HG03025 (cell line): ENCODE measurements at regions not wholly inside any gene's neighbourhood (a gene's known extent, or its start where the extent isn't known, plus 50 kb on each side); places are given as distances from the start of the nearest gene placed in this dataset.

Experiments used
- ATAC-seq: cut with Tn5 transposase; IDR thresholded peaks from one replicate; pipeline ENCODE4 v1.9.1; 2021; ENCODE audit warnings: mild to moderate bottlenecking, moderate library complexity; ENCODE audit not compliant: unreplicated experiment, low FRiP score

DNA sequence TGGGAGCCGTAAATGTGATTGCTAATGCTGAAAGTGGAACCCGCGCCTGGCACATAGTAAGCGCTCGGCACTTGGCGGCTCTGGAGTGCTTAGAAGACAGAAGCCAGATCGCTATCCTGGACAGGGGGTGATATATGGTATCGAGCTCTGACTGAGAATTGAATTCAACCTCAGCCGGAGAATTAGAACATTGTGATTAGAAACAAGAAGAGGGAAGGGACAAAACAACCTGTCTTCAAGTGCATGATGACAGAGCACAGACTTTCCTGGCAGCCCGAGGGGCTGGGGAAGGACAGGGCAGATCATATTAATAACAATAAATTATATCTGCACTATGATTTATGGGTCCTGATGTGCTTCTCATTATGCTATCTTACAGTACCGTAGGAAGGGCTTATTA lies 66.9 kb upstream of the TBX3 start:
- no peak for ATAC-seq

DNA sequence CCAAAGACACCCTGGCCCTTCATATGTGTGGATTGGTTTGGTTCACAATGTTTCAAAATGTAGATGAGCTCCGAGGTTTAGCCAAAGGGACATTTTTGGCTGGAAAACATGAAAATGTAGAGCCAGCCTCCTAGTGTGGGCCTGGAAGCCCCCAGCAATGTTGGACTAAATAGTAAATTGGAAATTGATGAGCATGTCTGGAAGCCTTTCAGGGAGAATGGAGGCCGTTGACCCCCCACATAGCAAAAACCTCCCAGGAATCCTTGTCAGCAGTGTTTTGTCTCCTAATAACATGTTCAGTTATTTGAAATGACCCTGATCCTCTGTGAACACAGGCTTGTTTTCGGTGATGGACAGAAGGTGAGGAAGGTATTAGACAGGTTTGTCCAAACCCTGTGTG lies 65.1 kb upstream of the TBX3 start:
- no peak for ATAC-seq

DNA sequence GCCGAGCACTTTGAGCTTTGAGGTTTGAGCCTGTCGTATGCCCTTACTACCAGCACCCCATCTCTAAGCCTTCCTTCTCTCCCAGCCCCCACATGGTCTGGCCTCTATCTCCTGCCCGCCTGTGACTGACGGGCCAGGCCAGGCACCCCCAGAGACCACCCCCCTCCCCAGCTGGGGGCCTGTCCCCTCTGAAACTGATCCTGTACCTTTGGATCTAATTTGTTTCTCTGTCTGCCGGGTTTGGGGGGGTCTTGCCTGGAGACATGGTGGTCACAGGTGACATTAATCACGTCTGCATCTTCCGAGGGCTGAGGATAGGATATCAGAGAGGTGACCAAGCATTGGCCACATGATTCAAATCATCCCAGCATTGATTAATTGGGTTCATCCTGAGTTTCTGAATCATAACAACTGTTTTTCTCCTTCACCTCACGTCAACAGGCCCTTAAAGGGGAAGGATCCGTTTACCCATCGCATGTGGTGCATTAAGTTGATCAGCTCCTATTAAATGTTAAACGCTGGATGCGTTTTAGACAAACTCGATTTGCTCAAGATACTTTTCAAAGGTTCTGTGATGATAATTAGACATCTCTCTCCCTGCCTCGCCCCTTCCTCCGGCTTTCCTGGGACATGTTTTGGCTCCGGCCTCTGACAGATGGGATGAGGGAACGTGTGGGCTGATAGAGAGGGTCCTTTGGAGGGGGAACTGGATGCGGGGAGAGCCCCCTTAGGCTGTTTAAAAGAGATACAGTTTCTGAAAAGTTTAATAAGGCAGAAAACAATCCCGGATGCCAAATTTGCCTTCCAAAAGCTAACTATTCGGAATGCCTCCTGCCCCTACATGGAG lies 63.3 kb upstream of the TBX3 start:
- ATAC-seq: no peak

DNA sequence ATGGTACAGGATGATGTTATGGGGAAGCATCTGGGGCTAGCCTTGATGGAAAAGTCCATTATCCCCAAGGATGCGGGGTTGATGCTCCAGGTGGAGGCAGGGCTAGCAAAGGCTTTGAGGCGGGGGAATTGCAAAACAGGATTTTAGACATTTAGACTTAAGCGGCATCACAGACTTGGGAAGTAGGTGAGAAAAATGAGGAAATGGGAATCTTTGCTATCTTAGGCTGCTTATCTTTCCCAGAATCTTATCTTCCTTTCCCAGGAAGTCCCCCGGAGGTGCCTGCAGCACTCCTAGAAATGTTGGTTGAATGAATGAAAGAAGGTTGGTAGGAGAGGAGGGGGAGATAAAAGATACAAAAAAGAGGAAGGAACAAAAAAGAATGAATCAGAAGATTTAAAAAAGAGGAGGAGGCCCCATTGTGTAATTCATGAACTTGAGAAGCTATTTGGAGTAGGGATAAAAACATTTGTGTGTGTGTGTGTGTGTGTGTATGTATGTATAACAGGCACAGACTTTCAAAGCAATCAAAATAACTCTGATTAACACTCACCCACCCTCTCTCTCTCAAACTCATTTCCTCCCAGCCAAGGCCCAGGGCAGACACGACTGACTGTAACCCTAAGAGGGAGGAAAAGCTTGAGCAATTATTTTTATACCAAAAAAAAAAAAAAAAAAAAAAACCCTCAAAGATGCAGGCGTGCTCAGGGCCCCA lies 62.5 kb upstream of the TBX3 start:
- no peak for ATAC-seq

DNA sequence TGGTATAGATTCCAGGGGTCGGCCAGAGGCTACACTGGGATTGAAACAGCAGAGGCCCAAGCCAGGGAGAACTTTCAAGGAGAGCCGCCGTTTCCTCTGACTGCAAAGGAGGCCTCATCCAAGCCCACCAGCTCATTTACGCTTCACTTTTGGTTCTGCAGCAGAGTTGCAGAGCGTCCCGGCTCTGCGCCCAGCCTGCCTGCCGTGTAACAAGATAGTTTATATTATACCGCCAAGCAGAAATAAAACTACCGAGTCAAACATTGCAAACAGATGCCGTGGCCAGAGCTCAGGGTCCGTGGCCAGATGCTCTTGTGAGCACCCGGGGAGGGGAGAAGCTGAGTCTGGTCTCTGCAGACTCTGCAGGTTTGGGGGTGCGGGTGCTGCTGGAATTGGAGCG lies 60.7 kb upstream of the TBX3 start:
- no peak for ATAC-seq

GRCh38 chr12:114744285-114744684 lies 60.3 kb upstream of the TBX3 start:
- no peak for ATAC-seq

DNA sequence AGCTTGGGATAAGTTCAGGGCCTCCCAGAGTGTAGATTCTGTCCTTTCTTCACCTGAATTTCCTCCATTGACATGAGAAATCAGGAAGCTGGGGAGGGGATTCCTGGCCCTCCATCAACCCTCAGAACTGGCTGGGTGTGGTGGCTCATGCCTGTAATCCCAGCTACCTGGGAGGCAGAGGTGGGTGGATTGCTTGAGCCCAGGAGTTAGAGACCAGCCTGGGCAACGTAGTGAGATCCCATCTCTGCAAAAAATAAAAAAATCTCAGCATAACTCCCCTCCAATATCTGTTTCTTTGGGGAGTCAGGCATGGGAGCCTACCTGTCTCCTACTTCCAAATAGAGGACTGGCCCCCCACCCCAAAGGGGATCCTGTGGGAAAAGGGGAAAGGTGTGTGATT lies 59.8 kb upstream of the TBX3 start:
- ATAC-seq: no peak

DNA sequence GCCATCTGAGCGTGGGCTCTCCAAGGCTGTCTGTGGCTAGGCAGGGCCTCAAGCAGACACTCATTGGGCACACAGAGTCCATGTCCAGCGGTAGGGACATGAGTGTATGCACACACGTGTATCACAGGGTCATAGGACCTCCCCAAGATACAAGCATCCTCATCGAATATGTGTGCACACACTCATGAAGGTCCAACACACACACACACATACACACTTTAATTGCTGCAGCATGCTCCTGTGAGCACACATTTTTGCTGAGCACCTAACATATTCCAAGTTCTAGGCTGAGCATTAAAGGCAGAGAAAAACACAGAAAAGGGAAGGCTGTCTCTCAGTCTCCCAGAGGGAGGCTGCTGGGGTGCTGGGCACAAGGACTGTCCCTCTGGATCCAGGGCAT lies 59.3 kb upstream of the TBX3 start:
- no peak for ATAC-seq

GRCh38 chr12:114742363-114742762 lies 58.4 kb upstream of the TBX3 start:
- no peak for ATAC-seq

DNA sequence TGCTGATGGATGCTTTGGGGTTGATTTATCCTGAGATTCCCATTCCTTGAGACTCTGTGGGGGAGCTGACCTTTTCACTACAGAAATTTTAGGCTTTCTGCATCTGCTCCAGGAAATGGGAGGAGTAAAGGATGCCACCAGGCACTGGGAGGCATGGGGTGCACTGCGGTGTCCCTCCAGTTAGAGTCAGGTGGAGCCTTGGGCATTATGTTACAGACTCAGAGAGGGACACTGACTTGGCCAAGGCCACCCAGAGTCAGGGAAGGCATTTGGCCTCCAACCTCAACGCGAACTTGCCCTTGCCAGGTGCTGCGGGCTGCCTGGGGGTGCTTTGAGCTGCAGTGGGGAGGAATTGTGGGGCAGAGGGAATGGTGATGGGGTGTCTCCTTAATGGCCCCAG lies 58.0 kb upstream of the TBX3 start:
- no peak for ATAC-seq

DNA sequence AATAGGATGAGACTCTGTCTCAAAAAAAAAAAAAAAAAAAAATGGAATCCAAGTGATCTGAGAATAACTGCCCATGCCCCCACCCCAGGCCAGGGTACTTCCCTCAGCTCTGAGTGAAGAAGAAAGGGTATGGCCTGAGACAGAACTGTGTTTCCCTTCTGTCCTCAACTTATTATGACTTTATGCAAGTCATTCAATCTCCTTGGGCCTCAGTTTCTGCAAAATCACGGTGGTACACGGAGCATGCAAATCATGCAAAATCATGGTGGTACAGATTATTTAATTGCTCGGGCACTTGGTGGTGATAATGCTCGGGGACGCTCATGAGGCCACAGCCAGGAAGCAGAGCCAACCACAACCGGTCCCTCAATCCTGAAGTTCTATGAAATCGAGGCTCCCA lies 56.5 kb upstream of the TBX3 start:
- ATAC-seq: no peak

DNA sequence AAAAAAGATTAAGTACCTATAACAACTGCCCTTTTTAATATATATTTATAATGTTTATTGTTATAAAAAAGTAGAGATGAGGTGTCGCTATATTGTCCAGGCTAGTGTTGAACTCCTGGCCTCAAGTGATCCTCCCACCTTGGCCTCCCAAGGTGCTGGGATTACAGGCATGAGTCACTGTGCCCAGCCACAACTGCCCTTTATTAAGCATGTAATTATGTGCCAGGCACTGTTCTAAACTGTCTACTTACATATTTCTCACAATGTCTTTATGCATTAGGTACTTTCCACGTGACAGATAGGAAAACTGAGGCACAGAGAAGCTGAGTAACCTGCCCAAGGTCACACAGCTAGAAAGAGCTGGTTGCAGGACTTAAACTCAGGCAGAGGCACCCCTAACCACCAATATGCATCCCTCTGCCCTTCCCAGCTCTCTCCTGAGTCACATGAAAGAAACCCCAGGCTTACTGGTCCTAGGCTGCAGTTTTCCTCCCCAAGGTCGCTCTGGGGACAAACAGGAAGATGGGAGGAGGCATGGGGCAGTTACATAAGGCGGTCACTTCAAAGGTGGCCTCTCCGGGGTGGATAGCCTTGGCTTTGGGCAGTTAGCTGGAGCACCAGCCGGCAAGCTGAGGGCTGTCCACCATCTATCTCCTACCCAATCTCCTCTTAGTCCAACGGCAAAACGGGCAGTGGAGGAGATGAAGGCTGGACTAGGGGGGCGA lies 54.6 kb upstream of the TBX3 start:
- no peak for ATAC-seq

- no peak for ATAC-seq
These were observed 51.9 kb upstream of the TBX3 start for GRCh38 chr12:114735680-114736374.

DNA sequence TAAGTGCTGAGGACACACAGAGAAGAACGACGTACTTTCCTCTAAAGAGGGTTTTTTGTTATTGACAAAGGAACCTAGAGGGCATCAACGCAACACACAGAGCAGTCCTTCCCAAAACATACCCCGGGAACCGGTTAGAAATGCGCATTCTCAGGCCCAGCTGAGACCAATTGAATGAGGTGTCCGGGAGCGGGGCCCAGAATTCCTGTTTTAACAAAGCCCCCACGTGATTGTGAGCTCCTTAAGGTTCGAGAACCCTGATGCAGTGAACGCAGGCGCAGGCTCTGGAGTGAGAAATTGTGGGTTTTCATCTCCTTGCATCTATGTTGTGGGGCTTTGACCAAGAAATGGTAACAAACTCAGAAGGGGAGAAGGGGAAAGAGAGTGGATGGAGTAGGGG lies 51.0 kb upstream of the TBX3 start:
- ATAC-seq: no peak

GRCh38 chr12:114733919-114734318 lies 49.9 kb upstream of the TBX3 start:
- no peak for ATAC-seq
